Activated CD8-positive, alpha-beta T cell treated with anti-CD3 and anti-CD28 coated beads for 36 hours (primary cell): ENCODE measurements at regions not wholly inside any gene's neighbourhood (a gene's known extent, or its start where the extent isn't known, plus 50 kb on each side); places are given as distances from the start of the nearest gene placed in this dataset.

Source experiments
- ATAC-seq: fragments of 200-7000 bp; cut with Tn5 transposase; one replicate; pipeline ENCODE4 v1.10.0; 2021; ENCODE audit warnings: mild to moderate bottlenecking, moderate library complexity
- CTCF ChIA-PET: fragments of 350-600 bp; sonication (Branson Sonifier 250); formaldehyde crosslinking; loops from one replicate; lab custom pipeline; 2021; ENCODE audit warnings: antibody characterized with exemption; lab: Charles Lee
- POLR2A ChIA-PET: fragments of 350-600 bp; sonication (Branson Sonifier 250); formaldehyde crosslinking; loops from one replicate; lab custom pipeline; 2021; ENCODE audit warnings: antibody characterized with exemption; lab: Charles Lee
- DNase-seq: peaks from one replicate; pipeline ENCODE4 v3.0.0-alpha.2; 2020
- H3K27ac Mint-ChIP-seq: one replicate; pipeline ENCODE4 v1.8.0; 2021; ENCODE audit warnings: mild to moderate bottlenecking, mixed read lengths
- H3K27me3 Mint-ChIP-seq: one replicate; pipeline ENCODE4 v1.8.0; 2021; ENCODE audit warnings: mixed read lengths
- H3K36me3 Mint-ChIP-seq: one replicate; pipeline ENCODE4 v1.8.0; 2021; ENCODE audit warnings: low read depth, mixed read lengths
- H3K4me1 Mint-ChIP-seq: one replicate; pipeline ENCODE4 v1.8.0; 2021; ENCODE audit warnings: low read depth, mixed read lengths
- H3K4me3 Mint-ChIP-seq: one replicate; pipeline ENCODE4 v1.8.0; 2021; ENCODE audit warnings: mild to moderate bottlenecking, moderate library complexity, mixed read lengths
- H3K9me3 Mint-ChIP-seq: one replicate; pipeline ENCODE4 v1.8.0; 2021; ENCODE audit warnings: mixed read lengths
- intact Hi-C: fragments of 100-400 bp; cut with micrococcal nuclease; formaldehyde crosslinking; loops from one replicate; pipeline ENCODE4 v1.10.0; 2022
- TF ChIP-seq, protein P1 (sequence below): fragments of 200-600 bp; IDR thresholded peaks from one replicate; pipeline ENCODE4 v1.8.0; 2022; ENCODE audit warnings: antibody characterized with exemption, mild to moderate bottlenecking

DNA sequence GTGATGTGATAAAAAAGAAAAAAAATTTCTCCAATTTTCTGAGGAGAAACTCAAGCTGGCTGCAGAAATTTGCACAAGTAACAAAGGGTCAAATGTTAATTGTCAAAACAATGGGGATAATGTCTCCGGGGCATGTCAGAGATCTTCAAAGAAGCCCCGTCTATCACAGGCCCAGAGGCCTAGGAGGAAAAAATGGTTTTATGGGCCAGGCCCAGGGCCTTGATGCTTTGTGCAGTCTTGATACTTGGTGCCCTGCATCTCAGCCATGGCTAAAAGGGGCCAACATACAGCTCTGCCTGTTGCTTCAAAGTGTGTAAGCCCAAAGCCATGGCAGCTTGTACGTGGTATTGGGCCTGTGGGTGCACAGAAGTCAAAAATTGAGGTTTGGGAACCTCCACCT, 961.0 kb downstream of the FAM133A start:
- Mint-ChIP-seq H3K27ac (no peak overlapping the region), H3K4me3 (no peak overlapping the region), H3K9me3 (peaks cover 9% of the 10 kb centered on the region), H3K36me3 (no peaks in the 10 kb centered on the region), H3K4me1 (no peaks in the 10 kb centered on the region), H3K27me3 (no peaks in the 10 kb centered on the region)
- CTCF ChIA-PET, result no interaction called here
- DNase-seq, result no peak
- TF ChIP-seq, protein P1, sequence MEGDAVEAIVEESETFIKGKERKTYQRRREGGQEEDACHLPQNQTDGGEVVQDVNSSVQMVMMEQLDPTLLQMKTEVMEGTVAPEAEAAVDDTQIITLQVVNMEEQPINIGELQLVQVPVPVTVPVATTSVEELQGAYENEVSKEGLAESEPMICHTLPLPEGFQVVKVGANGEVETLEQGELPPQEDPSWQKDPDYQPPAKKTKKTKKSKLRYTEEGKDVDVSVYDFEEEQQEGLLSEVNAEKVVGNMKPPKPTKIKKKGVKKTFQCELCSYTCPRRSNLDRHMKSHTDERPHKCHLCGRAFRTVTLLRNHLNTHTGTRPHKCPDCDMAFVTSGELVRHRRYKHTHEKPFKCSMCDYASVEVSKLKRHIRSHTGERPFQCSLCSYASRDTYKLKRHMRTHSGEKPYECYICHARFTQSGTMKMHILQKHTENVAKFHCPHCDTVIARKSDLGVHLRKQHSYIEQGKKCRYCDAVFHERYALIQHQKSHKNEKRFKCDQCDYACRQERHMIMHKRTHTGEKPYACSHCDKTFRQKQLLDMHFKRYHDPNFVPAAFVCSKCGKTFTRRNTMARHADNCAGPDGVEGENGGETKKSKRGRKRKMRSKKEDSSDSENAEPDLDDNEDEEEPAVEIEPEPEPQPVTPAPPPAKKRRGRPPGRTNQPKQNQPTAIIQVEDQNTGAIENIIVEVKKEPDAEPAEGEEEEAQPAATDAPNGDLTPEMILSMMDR, result no peak
- POLR2A ChIA-PET, result no interaction called here
- intact Hi-C loops, result no loop called here
- no peak for ATAC-seq

DNA sequence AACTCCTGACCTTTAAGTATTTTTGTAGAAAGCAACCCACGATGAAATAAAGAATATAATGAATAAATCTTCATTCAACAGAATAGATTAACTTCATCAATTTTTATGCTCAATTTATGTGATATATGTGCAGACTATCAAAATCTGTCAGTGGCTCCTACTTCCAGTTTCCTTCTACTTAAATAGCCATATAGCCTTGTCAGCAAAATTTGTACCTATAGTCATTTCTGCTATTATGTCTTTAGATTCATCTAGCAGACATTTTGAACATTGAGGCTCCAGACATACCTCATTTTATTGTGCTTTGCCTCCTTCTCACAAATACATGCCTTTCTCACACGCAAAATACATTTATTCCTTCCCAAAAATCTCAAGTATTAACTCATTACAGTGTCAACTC, 971.7 kb downstream of the FAM133A start:
- POLR2A ChIA-PET, result no interaction called here
- no peak overlapping the region for H3K27ac Mint-ChIP-seq
- DNase-seq (no peak), ATAC-seq (no peak)
- TF ChIP-seq, protein P1, result no peak
- H3K4me3 Mint-ChIP-seq, result no peak overlapping the region
- H3K36me3 Mint-ChIP-seq, result no peaks in the 10 kb centered on the region
- H3K4me1 Mint-ChIP-seq, result no peaks in the 10 kb centered on the region
- no peaks in the 10 kb centered on the region for H3K9me3 Mint-ChIP-seq
- intact Hi-C loops, result no loop called here
- CTCF ChIA-PET, result no interaction called here
- no peaks in the 10 kb centered on the region for H3K27me3 Mint-ChIP-seq

DNA sequence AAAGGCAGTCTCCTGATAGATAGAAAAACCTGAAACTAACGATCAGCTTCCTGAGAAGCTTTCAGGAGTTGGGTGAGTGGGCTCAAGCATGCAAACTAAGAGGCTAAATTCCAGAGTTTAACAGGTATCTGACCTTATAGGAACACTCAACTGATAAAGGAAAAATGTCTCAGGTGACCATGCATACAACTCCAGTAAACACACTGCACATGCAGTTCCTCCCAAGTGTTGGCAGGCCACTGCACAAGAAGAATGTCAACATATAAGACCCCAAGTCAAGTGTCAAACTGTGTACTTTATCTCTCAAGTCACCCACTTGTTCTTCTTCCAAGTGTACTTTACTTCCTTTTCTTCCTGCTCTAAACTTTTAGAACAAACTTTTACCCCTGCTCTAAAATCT, 981.2 kb downstream of the FAM133A start:
- ChIA-PET CTCF (no interaction called here), POLR2A (no interaction called here)
- Mint-ChIP-seq H3K36me3 (no peaks in the 10 kb centered on the region), H3K4me1 (no peaks in the 10 kb centered on the region), H3K9me3 (no peaks in the 10 kb centered on the region), H3K4me3 (no peak overlapping the region), H3K27me3 (no peaks in the 10 kb centered on the region), H3K27ac (no peak overlapping the region)
- DNase-seq (no peak), ATAC-seq (no peak)
- TF ChIP-seq, protein P1, result no peak
- intact Hi-C loops, result no loop called here

- ChIA-PET POLR2A (no interaction called here), CTCF (no interaction called here)
- TF ChIP-seq, protein P1, result no peak
- Mint-ChIP-seq H3K4me1 (no peaks in the 10 kb centered on the region), H3K27me3 (no peaks in the 10 kb centered on the region), H3K27ac (no peak overlapping the region), H3K4me3 (no peak overlapping the region), H3K9me3 (no peaks in the 10 kb centered on the region), H3K36me3 (no peaks in the 10 kb centered on the region)
- ATAC-seq (no peak), DNase-seq (no peak)
- intact Hi-C loops, result no loop called here
These were observed 988.7 kb downstream of the FAM133A start for GRCh38 chrX:94662689-94663088.

- Mint-ChIP-seq H3K9me3 (no peaks in the 10 kb centered on the region), H3K4me3 (no peak overlapping the region), H3K4me1 (no peaks in the 10 kb centered on the region), H3K27me3 (no peaks in the 10 kb centered on the region), H3K27ac (no peak overlapping the region), H3K36me3 (no peaks in the 10 kb centered on the region)
- no peak for ATAC-seq
- TF ChIP-seq, protein P1, result no peak
- DNase-seq, result no peak
- ChIA-PET CTCF (no interaction called here), POLR2A (no interaction called here)
- intact Hi-C loops, result no loop called here
These were observed 1002.3 kb downstream of the FAM133A start for GRCh38 chrX:94676285-94676684.
